NB4 (cell line): ENCODE measurements at regions not wholly inside any gene's neighbourhood (a gene's known extent, or its start where the extent isn't known, plus 50 kb on each side); places are given as distances from the start of the nearest gene placed in this dataset.

Source experiments
- POLR2A ChIP-seq: IDR thresholded peaks from 2 replicates; pipeline ENCODE4 v1.6.1; 2011; ENCODE audit warnings: mild to moderate bottlenecking; ENCODE audit not compliant: insufficient read length; ENCODE audit errors: extremely low read depth
- TF ChIP-seq, protein P1 (sequence below): IDR thresholded peaks from one replicate; pipeline ENCODE4 v1.5.1; 2012; ENCODE audit warnings: low read depth, low read length
- TF ChIP-seq, protein P2 (sequence below): IDR thresholded peaks from 2 replicates; pipeline ENCODE4 v1.6.1; 2011; ENCODE audit warnings: low read depth, low read length

DNA sequence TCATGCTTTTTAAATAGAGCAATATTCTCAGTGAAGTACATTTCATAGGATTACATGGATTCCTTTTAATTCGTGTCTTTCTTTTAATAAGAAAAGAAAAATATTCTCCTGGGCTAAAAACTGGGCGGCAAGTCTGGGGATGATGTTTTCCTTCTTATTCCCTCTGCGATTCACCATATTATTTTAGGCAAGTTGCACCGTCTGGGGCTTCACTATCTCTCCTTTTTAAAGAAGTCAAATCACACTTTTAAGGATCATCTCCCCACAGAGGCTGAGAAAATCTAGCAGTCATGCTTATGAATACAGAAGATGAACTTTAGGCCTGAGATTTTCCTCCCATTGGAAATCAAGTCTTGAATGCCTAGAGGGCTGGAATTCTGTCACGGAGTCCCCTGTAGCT lies 104.1 kb downstream of the COPS8 start:
- TF ChIP-seq, protein P1, sequence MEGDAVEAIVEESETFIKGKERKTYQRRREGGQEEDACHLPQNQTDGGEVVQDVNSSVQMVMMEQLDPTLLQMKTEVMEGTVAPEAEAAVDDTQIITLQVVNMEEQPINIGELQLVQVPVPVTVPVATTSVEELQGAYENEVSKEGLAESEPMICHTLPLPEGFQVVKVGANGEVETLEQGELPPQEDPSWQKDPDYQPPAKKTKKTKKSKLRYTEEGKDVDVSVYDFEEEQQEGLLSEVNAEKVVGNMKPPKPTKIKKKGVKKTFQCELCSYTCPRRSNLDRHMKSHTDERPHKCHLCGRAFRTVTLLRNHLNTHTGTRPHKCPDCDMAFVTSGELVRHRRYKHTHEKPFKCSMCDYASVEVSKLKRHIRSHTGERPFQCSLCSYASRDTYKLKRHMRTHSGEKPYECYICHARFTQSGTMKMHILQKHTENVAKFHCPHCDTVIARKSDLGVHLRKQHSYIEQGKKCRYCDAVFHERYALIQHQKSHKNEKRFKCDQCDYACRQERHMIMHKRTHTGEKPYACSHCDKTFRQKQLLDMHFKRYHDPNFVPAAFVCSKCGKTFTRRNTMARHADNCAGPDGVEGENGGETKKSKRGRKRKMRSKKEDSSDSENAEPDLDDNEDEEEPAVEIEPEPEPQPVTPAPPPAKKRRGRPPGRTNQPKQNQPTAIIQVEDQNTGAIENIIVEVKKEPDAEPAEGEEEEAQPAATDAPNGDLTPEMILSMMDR: no peak
- TF ChIP-seq, protein P2, sequence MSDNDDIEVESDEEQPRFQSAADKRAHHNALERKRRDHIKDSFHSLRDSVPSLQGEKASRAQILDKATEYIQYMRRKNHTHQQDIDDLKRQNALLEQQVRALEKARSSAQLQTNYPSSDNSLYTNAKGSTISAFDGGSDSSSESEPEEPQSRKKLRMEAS: no peak
- no peak for TF ChIP-seq POLR2A
